Liver (tissue), 3 donors: ENCODE measurements at regions not wholly inside any gene's neighbourhood (a gene's known extent, or its start where the extent isn't known, plus 50 kb on each side); places are given as distances from the start of the nearest gene placed in this dataset.

Source experiments
- EGR1 ChIP-seq, 2 donors: IDR thresholded peaks; 2 replicates each; pipeline ENCODE4 v1.6.1; 2016 to 2018; ENCODE audit warnings: antibody characterized with exemption in 2 of 2, low read depth in 2 of 2
- HNF4A ChIP-seq, 2 donors: conservative IDR thresholded peaks; 2 replicates each; pipeline ENCODE4 v1.6.1; 2016; ENCODE audit warnings: antibody characterized with exemption in 2 of 2, mild to moderate bottlenecking in 2 of 2
- RAD21 ChIP-seq, 2 donors: IDR thresholded peaks; 2 replicates each; pipeline ENCODE4 v1.6.1; 2016; ENCODE audit warnings: antibody characterized with exemption in 2 of 2, mild to moderate bottlenecking in 2 of 2
- RXRA ChIP-seq, 2 donors: IDR thresholded peaks; 2 replicates each; pipeline ENCODE4 v1.6.1; 2017 to 2018; ENCODE audit warnings: antibody characterized with exemption in 2 of 2, mild to moderate bottlenecking in 1 of 2
- SP1 ChIP-seq: IDR thresholded peaks from 2 replicates; pipeline ENCODE4 v1.6.1; 2018; ENCODE audit warnings: antibody characterized with exemption, mild to moderate bottlenecking
- TF ChIP-seq, protein P1 (sequence below): fragments of 150-350 bp; IDR thresholded peaks from 2 replicates; pipeline ENCODE4 v1.5.1; 2017; ENCODE audit warnings: improper control_type of control experiment, low read depth, low read length; ENCODE audit not compliant: missing input control
- TF ChIP-seq, protein P2 (sequence below): IDR thresholded peaks from 2 replicates; pipeline ENCODE4 v1.6.1; 2016; ENCODE audit warnings: antibody characterized with exemption
- TF ChIP-seq, protein P3 (sequence below): IDR thresholded peaks from 2 replicates; pipeline ENCODE4 v1.6.1; 2016; ENCODE audit warnings: antibody characterized with exemption
- TF ChIP-seq, protein P4 (sequence below): IDR thresholded peaks from 2 replicates; pipeline ENCODE4 v1.6.1; 2016; ENCODE audit warnings: antibody characterized with exemption, mild to moderate bottlenecking
- donor health status: healthy.
- donor health status: healthy.

DNA sequence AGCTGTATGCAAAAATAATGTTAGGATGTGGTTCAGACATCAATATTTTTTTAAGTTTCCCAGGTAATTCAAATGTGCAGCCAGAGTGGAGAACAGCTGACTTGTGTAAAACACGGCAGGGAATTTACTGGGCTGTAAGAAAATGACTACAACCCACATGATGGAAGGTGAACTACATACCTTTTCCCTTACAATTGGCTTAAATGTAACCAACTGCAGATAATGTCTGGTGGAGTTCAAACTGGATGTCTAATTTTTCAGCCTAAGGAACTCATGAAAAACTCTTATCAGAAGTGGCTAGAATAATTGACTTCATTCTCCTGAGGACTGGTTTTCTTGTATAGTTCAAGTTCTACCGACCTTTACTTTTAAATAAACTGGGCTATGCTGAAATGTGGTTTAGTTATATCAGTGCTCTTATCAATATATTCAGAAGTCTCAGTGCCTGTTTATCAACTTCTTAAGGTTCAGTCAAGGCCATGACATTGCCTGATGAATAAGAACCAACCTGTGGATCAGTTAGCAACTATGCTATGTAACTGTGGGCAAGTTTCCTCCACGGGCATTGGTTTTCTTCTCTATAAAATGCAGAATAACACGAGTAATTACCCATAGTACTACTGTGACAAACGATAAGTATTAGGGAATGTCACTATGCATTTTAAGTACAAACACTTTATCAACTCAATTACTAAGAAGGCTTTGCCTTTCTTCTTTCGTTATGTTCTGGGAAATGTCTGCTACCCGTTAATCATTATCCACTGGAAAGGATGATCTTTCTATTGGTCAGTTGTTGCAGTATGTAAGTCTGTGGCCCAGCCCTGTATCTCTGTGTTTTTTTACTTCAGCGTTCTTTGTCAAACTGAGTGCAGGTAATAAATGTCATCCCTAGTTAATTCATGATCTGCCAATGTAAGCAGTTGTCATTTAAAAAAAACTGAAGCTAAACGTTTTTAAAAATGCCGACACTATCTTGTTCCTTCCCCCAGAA is 181.6 kb downstream of the PCDH7 start:
- TF ChIP-seq, protein P1, sequence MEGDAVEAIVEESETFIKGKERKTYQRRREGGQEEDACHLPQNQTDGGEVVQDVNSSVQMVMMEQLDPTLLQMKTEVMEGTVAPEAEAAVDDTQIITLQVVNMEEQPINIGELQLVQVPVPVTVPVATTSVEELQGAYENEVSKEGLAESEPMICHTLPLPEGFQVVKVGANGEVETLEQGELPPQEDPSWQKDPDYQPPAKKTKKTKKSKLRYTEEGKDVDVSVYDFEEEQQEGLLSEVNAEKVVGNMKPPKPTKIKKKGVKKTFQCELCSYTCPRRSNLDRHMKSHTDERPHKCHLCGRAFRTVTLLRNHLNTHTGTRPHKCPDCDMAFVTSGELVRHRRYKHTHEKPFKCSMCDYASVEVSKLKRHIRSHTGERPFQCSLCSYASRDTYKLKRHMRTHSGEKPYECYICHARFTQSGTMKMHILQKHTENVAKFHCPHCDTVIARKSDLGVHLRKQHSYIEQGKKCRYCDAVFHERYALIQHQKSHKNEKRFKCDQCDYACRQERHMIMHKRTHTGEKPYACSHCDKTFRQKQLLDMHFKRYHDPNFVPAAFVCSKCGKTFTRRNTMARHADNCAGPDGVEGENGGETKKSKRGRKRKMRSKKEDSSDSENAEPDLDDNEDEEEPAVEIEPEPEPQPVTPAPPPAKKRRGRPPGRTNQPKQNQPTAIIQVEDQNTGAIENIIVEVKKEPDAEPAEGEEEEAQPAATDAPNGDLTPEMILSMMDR = no peak
- TF ChIP-seq EGR1 (IDR thresholded peaks at IDR 0.05; ENCODE audit: low read depth in 2 of 2) = no peak
- TF ChIP-seq RXRA (IDR thresholded peaks at IDR 0.05) = no peak
- TF ChIP-seq SP1 = no peak
- TF ChIP-seq, protein P2, sequence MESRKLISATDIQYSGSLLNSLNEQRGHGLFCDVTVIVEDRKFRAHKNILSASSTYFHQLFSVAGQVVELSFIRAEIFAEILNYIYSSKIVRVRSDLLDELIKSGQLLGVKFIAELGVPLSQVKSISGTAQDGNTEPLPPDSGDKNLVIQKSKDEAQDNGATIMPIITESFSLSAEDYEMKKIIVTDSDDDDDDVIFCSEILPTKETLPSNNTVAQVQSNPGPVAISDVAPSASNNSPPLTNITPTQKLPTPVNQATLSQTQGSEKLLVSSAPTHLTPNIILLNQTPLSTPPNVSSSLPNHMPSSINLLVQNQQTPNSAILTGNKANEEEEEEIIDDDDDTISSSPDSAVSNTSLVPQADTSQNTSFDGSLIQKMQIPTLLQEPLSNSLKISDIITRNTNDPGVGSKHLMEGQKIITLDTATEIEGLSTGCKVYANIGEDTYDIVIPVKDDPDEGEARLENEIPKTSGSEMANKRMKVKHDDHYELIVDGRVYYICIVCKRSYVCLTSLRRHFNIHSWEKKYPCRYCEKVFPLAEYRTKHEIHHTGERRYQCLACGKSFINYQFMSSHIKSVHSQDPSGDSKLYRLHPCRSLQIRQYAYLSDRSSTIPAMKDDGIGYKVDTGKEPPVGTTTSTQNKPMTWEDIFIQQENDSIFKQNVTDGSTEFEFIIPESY = no peak
- TF ChIP-seq, protein P3, sequence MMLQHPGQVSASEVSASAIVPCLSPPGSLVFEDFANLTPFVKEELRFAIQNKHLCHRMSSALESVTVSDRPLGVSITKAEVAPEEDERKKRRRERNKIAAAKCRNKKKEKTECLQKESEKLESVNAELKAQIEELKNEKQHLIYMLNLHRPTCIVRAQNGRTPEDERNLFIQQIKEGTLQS = no peak
- TF ChIP-seq HNF4A (conservative IDR thresholded peaks at IDR 0.05) = no peak
- TF ChIP-seq RAD21 (IDR thresholded peaks at IDR 0.05) = no peak
- TF ChIP-seq, protein P4, sequence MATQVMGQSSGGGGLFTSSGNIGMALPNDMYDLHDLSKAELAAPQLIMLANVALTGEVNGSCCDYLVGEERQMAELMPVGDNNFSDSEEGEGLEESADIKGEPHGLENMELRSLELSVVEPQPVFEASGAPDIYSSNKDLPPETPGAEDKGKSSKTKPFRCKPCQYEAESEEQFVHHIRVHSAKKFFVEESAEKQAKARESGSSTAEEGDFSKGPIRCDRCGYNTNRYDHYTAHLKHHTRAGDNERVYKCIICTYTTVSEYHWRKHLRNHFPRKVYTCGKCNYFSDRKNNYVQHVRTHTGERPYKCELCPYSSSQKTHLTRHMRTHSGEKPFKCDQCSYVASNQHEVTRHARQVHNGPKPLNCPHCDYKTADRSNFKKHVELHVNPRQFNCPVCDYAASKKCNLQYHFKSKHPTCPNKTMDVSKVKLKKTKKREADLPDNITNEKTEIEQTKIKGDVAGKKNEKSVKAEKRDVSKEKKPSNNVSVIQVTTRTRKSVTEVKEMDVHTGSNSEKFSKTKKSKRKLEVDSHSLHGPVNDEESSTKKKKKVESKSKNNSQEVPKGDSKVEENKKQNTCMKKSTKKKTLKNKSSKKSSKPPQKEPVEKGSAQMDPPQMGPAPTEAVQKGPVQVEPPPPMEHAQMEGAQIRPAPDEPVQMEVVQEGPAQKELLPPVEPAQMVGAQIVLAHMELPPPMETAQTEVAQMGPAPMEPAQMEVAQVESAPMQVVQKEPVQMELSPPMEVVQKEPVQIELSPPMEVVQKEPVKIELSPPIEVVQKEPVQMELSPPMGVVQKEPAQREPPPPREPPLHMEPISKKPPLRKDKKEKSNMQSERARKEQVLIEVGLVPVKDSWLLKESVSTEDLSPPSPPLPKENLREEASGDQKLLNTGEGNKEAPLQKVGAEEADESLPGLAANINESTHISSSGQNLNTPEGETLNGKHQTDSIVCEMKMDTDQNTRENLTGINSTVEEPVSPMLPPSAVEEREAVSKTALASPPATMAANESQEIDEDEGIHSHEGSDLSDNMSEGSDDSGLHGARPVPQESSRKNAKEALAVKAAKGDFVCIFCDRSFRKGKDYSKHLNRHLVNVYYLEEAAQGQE = no peak
